ENCODE measurements at regions not wholly inside any gene's neighbourhood (a gene's known extent, or its start where the extent isn't known, plus 50 kb on each side); places are given as distances from the start of the nearest gene placed in this dataset.

DNA sequence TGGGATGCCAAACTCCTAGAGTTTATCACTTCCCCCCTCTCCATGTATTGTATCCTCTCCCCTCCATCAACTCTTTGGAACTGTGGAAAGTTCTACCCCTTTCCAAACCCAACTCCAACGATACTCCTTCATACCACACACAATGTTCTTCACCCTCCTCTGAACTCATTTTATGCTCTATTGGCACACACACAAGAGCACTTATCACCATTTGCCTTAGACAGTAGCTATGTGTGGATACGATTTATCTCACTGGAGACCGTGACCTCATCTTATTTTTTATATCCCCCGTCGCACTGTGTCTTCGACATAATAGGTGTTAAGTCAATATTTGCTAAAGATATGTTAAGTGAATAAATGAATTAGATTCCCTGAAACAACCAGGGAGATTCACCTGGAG lies 316.5 kb upstream of the PROK2 start:
- Histone ChIP-seq H3K36me3 (ENCODE audit: control insufficient read depth, insufficient read depth, low read length) (no peaks in the 10 kb centered on the region), H2AFZ (replicated peaks; ENCODE audit: low read length, poor library complexity) (no peak overlapping the region), H2BK20ac (ENCODE audit: low read depth, low read length) (no peak overlapping the region), H3K4me2 (ENCODE audit: low read depth, low read length) (no peak overlapping the region), H4K20me1 (ENCODE audit: insufficient read depth, low read length) (no peaks in the 10 kb centered on the region), H3K27ac (ENCODE audit: insufficient read depth, low read length) (no peak overlapping the region), H3K9me3 (ENCODE audit: control insufficient read depth, insufficient read depth, low read length) (no peaks in the 10 kb centered on the region), H2BK120ac (ENCODE audit: low read depth, low read length) (no peak overlapping the region), H3K56ac (ENCODE audit: extremely low read depth, insufficient read depth, low read length) (no peak overlapping the region), H3K9me1 (ENCODE audit: insufficient read depth, low read length) (no peaks in the 10 kb centered on the region), H2BK5ac (ENCODE audit: low read depth, low read length, poor library complexity, severe bottlenecking) (no peak overlapping the region), H4K5ac (ENCODE audit: low read depth, low read length) (no peak overlapping the region), H3K4me1 (ENCODE audit: control insufficient read depth, insufficient read depth, low read length) (no peaks in the 10 kb centered on the region), H2AK5ac (ENCODE audit: low read depth, low read length) (no peak overlapping the region), H3K4ac (ENCODE audit: low read depth, low read length) (no peak overlapping the region), H3K79me1 (ENCODE audit: low read depth in 1 of 2, low read length in 2 of 2) (no peaks in the 10 kb centered on the region), H4K91ac (ENCODE audit: insufficient read depth, low read depth, low read length) (no peak overlapping the region), H2BK15ac (ENCODE audit: low read depth, low read length) (no peak overlapping the region), H3K9ac (ENCODE audit: low read depth, low read length) (no peak overlapping the region), H3K18ac (ENCODE audit: low read depth, low read length) (no peak overlapping the region), H3K27me3 (ENCODE audit: control insufficient read depth, insufficient read depth, low read length) (peaks cover 51% of the 10 kb centered on the region), H3K4me3 (ENCODE audit: insufficient read depth, low read depth, low read length) (no peak overlapping the region), H3K23ac (ENCODE audit: low read depth, low read length) (no peak overlapping the region), H3K14ac (replicated peaks; ENCODE audit: low read depth, low read length) (no peak overlapping the region), H4K8ac (ENCODE audit: low read depth in 2 of 2, low read length in 2 of 2) (no peak overlapping the region), H2AK9ac (replicated peaks; ENCODE audit: low read depth, low read length, poor library complexity) (no peak overlapping the region)
- intact Hi-C loops (cut with micrococcal nuclease), result no loop called here
- no peak for DNase-seq
- no peak for ATAC-seq (ENCODE audit: low read depth)
- dilution Hi-C loops (cut with HindIII; ENCODE audit: low sequenced_read_pairs, unreplicated experiment), result no loop called here
- 20% methylated on average over 1 of the region's 6 CpGs; no CpG with 5 or more reads in 1 of the 2 experiments for WGBS, 2 experiments (ENCODE audit: extremely low coverage in 2 of 2, insufficient read length in 1 of 2)
- POLR2A ChIA-PET (ENCODE audit: unreplicated experiment), result no interaction called here
- no peak for TF ChIP-seq MXI1 (IDR thresholded peaks at IDR 0.05; ENCODE audit: borderline replicate concordance, low read depth, low read length)
- no peak for TF ChIP-seq POLR2A (IDR thresholded peaks at IDR 0.05; ENCODE audit: low read depth, low read length)
- TF ChIP-seq RCOR1 (IDR thresholded peaks at IDR 0.05; ENCODE audit: insufficient replicate concordance, low read length), result no peak
- CTCF ChIA-PET, result interaction anchor here (0.7 to 1.2 kb wide), 2 partner anchors 28 to 226 kb away, joined by 3 read pairs; no protein-coding TSS in a partner anchor
- BruUV-seq (replicated peaks), result no TSS peak
- in situ Hi-C loops (cut with MboI; ENCODE audit: low sequenced_read_pairs), result no loop called here

Measured in IMR-90 (cell line).